K562 (cell line): ENCODE measurements at regions not wholly inside any gene's neighbourhood (a gene's known extent, or its start where the extent isn't known, plus 50 kb on each side); places are given as distances from the start of the nearest gene placed in this dataset.

Experiments
- BRCA1 ChIP-seq, 2 experiments: fragments of 450-650 bp in 1 of 2; sonication (generic) in 1 of 2; formaldehyde crosslinking in 1 of 2; IDR thresholded peaks; 2 replicates each; pipeline versions ENCODE4 v1.5.0 to v1.6.1; 2017 to 2020; ENCODE audit warnings: mild to moderate bottlenecking in 1 of 2, missing genetic modification reagents in 1 of 2
- RAD51 ChIP-seq: fragments of 450-650 bp; IDR thresholded peaks from 2 replicates; pipeline ENCODE4 v1.7.1; 2016; ENCODE audit warnings: low read depth, mild to moderate bottlenecking, borderline replicate concordance
- ZNF134 ChIP-seq: fragments of 250-450 bp; sonication (Bioruptor Pico); conservative IDR thresholded peaks from 2 replicates; pipeline ENCODE4 v1.4.0; 2020
- ZNF830 ChIP-seq: fragments of 250-450 bp; sonication (Bioruptor Pico); IDR thresholded peaks from 2 replicates; pipeline ENCODE4 v1.5.0; 2021; ENCODE audit warnings: mild to moderate bottlenecking
- TF ChIP-seq, protein P1 (sequence below): sonication (generic); formaldehyde crosslinking; IDR thresholded peaks from 2 replicates; pipeline ENCODE4 v1.8.0; 2022; ENCODE audit warnings: missing genetic modification reagents, mild to moderate bottlenecking, borderline replicate concordance

DNA sequence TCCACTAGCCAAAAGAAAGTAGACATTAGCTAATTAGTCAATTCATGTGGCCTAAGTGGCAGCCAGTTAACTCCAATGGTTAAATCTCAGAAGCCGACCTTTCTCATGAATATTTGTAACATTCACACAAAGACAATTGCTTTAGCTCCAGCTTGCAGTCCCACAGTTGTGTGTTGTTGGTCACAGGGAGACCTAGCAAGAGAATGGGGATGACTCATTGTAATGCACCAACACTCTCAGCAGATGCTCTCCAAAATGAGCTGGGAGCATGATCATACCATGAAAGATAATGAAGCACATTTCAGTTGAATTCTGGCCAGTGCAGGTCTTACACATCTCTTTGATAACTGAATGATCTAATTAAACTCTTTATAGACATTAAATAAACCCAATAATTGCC lies 160.4 kb downstream of the HLX start:
- TF ChIP-seq ZNF830 (CRISPR knock-in tag) = no peak
- TF ChIP-seq RAD51 = no peak
- TF ChIP-seq BRCA1 (IDR thresholded peaks at IDR 0.05) = no peak
- TF ChIP-seq BRCA1 (CRISPR knock-in tag; IDR thresholded peaks at IDR 0.05) = no peak
- no peak for TF ChIP-seq ZNF134 (CRISPR knock-in tag)
- TF ChIP-seq, protein P1, sequence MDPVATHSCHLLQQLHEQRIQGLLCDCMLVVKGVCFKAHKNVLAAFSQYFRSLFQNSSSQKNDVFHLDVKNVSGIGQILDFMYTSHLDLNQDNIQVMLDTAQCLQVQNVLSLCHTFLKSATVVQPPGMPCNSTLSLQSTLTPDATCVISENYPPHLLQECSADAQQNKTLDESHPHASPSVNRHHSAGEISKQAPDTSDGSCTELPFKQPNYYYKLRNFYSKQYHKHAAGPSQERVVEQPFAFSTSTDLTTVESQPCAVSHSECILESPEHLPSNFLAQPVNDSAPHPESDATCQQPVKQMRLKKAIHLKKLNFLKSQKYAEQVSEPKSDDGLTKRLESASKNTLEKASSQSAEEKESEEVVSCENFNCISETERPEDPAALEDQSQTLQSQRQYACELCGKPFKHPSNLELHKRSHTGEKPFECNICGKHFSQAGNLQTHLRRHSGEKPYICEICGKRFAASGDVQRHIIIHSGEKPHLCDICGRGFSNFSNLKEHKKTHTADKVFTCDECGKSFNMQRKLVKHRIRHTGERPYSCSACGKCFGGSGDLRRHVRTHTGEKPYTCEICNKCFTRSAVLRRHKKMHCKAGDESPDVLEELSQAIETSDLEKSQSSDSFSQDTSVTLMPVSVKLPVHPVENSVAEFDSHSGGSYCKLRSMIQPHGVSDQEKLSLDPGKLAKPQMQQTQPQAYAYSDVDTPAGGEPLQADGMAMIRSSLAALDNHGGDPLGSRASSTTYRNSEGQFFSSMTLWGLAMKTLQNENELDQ = no peak
